HEK293T (cell line): ENCODE measurements at regions not wholly inside any gene's neighbourhood (a gene's known extent, or its start where the extent isn't known, plus 50 kb on each side); places are given as distances from the start of the nearest gene placed in this dataset.

Experiments
- HDGF ChIP-seq: fragments of 450-650 bp; IDR thresholded peaks from 2 replicates; pipeline ENCODE4 v1.6.1; 2017; ENCODE audit warnings: antibody characterized with exemption, borderline replicate concordance
- NFRKB ChIP-seq: fragments of 450-650 bp; IDR thresholded peaks from 2 replicates; pipeline ENCODE4 v1.6.1; 2016; ENCODE audit warnings: mild to moderate bottlenecking, moderate library complexity

DNA sequence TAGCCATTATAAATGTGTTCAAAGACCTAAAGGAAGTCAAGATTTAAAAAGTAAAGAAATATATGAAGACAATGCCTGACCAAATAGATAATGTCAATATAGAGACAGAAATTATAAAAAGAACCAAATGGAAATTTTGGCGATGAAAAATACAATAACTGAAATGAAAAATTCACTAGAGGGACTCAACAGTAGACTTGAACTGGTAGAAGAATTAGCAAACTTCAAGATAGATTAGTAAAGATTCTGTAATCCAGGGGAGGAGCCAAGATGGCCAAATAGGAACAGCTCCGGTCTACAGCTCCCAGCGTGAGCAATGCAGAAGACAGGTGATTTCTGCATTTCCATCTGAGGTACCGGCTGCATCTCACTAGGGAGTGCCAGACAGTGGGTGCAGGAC lies 433.2 kb downstream of the HINT1 start:
- no peak for TF ChIP-seq NFRKB
- no peak for TF ChIP-seq HDGF
